ENCODE measurements at regions not wholly inside any gene's neighbourhood (a gene's known extent, or its start where the extent isn't known, plus 50 kb on each side); places are given as distances from the start of the nearest gene placed in this dataset.

GRCh38 chr5:133704411-133704810 lies 92.1 kb upstream of the FSTL4 start:
- Histone ChIP-seq H3K4me1 (peaks cover 0 to 5% (median 3%) of the 10 kb centered on the region in 4 donors), H3K36me3 (no peaks in the 10 kb centered on the region), H3K9me3 (no peaks in the 10 kb centered on the region), H3K4me3 (no peak overlapping the region), H3K27ac (no peak overlapping the region), H3K27me3 (no peaks in the 10 kb centered on the region)
- ATAC-seq (ENCODE audit: low FRiP score in 2 of 2) (no peak), DNase-seq (peak in 1 of 2 donors; percentile 12)
- no peak for TF ChIP-seq POLR2A (IDR thresholded peaks at IDR 0.05)
- 90% methylated on average over 2 of the region's 2 CpGs; no CpG with 5 or more reads in 1 of the 2 donors for WGBS, 2 donors

DNA sequence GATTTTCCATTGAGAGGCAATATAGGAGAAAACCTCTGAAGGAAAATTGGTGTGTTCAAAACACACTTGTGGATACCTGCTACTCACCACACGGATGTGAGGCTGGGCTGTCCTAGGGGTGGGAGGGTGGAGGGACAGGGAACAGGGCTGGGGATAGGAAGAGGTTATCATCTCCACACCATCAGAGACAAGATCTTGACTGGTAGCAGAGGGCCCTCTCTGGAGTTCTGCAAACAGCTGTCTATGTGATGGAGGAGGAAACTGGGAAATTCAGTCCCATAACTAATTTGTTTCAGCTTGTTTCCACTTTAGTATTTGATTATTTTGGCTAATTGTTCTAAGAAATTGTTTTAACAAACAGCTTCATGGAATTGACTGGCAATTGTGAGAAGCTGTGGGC lies 91.6 kb upstream of the FSTL4 start:
- WGBS, 2 donors, result 95 to 100% methylated on average over 1 of the region's 1 CpG
- ATAC-seq (ENCODE audit: low FRiP score in 2 of 2) (no peak), DNase-seq (peak in 1 of 2 donors; percentile 3)
- H3K4me1 ChIP-seq, result peaks cover 0 to 1% (median under 1%) of the 10 kb centered on the region in 4 donors
- no peak overlapping the region for H3K27ac ChIP-seq
- no peak for TF ChIP-seq POLR2AphosphoS5 (IDR thresholded peaks at IDR 0.05)
- TF ChIP-seq, protein P1, sequence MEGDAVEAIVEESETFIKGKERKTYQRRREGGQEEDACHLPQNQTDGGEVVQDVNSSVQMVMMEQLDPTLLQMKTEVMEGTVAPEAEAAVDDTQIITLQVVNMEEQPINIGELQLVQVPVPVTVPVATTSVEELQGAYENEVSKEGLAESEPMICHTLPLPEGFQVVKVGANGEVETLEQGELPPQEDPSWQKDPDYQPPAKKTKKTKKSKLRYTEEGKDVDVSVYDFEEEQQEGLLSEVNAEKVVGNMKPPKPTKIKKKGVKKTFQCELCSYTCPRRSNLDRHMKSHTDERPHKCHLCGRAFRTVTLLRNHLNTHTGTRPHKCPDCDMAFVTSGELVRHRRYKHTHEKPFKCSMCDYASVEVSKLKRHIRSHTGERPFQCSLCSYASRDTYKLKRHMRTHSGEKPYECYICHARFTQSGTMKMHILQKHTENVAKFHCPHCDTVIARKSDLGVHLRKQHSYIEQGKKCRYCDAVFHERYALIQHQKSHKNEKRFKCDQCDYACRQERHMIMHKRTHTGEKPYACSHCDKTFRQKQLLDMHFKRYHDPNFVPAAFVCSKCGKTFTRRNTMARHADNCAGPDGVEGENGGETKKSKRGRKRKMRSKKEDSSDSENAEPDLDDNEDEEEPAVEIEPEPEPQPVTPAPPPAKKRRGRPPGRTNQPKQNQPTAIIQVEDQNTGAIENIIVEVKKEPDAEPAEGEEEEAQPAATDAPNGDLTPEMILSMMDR (IDR thresholded peaks at IDR 0.05), result no peak
- no peak for TF ChIP-seq POLR2A (IDR thresholded peaks at IDR 0.05)
- no peak for TF ChIP-seq EP300 (IDR thresholded peaks at IDR 0.05)
- H3K4me3 ChIP-seq, result no peak overlapping the region
- H3K27me3 ChIP-seq, result no peaks in the 10 kb centered on the region
- no peaks in the 10 kb centered on the region for H3K36me3 ChIP-seq
- H3K9me3 ChIP-seq, result no peaks in the 10 kb centered on the region

GRCh38 chr5:133702791-133703770 lies 90.7 kb upstream of the FSTL4 start:
- H3K27me3 ChIP-seq, result no peaks in the 10 kb centered on the region
- TF ChIP-seq, protein P1 (IDR thresholded peaks at IDR 0.05), result no peak
- TF ChIP-seq POLR2AphosphoS5 (IDR thresholded peaks at IDR 0.05), result no peak
- no peak for TF ChIP-seq POLR2A (IDR thresholded peaks at IDR 0.05)
- TF ChIP-seq EP300 (IDR thresholded peaks at IDR 0.05), result no peak
- no peaks in the 10 kb centered on the region for H3K9me3 ChIP-seq
- H3K4me1 ChIP-seq, result no peaks in the 10 kb centered on the region
- WGBS, 2 donors, result 92 to 94% methylated on average over 9 to 15 of the region's 15 CpGs
- no peak overlapping the region for H3K4me3 ChIP-seq
- no peak for ATAC-seq (ENCODE audit: low FRiP score in 2 of 2)
- no peaks in the 10 kb centered on the region for H3K36me3 ChIP-seq
- DNase-seq, result peak in 1 of 2 donors; percentile 19
- H3K27ac ChIP-seq, result no peak overlapping the region

DNA sequence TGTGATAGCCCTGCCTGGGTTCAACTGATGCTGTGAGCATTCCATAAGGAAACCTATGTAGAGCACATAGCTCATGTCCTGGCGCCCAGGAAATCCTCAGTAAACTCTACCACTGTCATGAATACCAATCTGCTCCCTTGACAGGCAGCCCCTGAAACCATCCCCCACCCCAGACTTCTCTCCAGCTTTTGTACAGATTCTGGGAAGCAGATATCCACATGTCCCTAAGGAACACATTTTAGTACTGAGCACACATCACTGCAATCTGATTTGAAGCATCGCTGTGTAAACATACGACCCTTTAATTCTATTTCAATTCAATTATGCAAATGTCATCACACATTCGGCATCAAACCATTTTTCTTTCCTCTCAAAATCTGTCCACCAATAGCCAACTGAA lies 89.5 kb upstream of the FSTL4 start:
- DNase-seq (no peak), ATAC-seq (ENCODE audit: low FRiP score in 2 of 2) (no peak)
- TF ChIP-seq POLR2A (IDR thresholded peaks at IDR 0.05) (no peak), EP300 (IDR thresholded peaks at IDR 0.05) (no peak), POLR2AphosphoS5 (IDR thresholded peaks at IDR 0.05) (no peak)
- TF ChIP-seq, protein P1 (IDR thresholded peaks at IDR 0.05), result no peak
- H3K27me3 ChIP-seq, result no peaks in the 10 kb centered on the region
- no peaks in the 10 kb centered on the region for H3K4me1 ChIP-seq
- H3K9me3 ChIP-seq, result no peaks in the 10 kb centered on the region
- no peak overlapping the region for H3K27ac ChIP-seq
- no peaks in the 10 kb centered on the region for H3K36me3 ChIP-seq
- no peak overlapping the region for H3K4me3 ChIP-seq
- WGBS, 2 donors, result 85 to 86% methylated on average over 4 of the region's 4 CpGs

DNA sequence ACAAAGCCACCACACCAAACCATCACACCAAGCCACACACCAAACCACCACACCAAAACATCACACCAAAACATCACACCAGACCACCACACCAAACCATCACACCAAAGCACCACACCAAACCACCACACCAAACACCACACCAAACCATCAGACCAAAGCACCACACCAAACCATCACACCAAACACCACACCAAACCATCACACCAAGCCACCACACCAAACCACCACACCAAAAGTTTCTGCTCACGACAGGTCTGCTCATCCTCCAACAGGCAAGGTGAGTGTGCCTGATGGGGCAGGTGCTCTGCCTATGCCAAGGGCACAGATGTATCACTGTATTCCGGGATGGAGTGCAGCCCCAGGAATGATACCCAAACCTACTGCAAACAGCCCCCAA lies 87.9 kb upstream of the FSTL4 start:
- 77% methylated on average over 2 of the region's 2 CpGs; no CpG with 5 or more reads in 1 of the 2 donors for WGBS, 2 donors
- TF ChIP-seq POLR2AphosphoS5 (IDR thresholded peaks at IDR 0.05) (no peak), EP300 (IDR thresholded peaks at IDR 0.05) (no peak), POLR2A (IDR thresholded peaks at IDR 0.05) (no peak)
- TF ChIP-seq, protein P1 (IDR thresholded peaks at IDR 0.05), result no peak
- Histone ChIP-seq H3K9me3 (no peaks in the 10 kb centered on the region), H3K36me3 (no peaks in the 10 kb centered on the region), H3K4me3 (no peak overlapping the region), H3K4me1 (no peaks in the 10 kb centered on the region), H3K27me3 (no peaks in the 10 kb centered on the region), H3K27ac (no peak overlapping the region)
- DNase-seq (peak in 1 of 2 donors; percentile 11), ATAC-seq (ENCODE audit: low FRiP score in 2 of 2) (no peak)
